Suprapubic skin (tissue), 4 donors: ENCODE measurements at regions not wholly inside any gene's neighbourhood (a gene's known extent, or its start where the extent isn't known, plus 50 kb on each side); places are given as distances from the start of the nearest gene placed in this dataset.

Experiments used
- CTCF ChIP-seq, 2 donors: fragments of 200-600 bp in 1 of 2; fragments of 450-650 bp in 1 of 2; sonication (generic) in 1 of 2; IDR thresholded peaks; one replicate each; pipeline ENCODE4 v1.5.1; 2016 to 2019; ENCODE audit warnings: antibody characterized with exemption in 2 of 2, mild to moderate bottlenecking in 1 of 2, moderate library complexity in 1 of 2
- POLR2A ChIP-seq, 2 donors: fragments of 450-650 bp; IDR thresholded peaks; one replicate each; pipeline ENCODE4 v1.6.1; 2017; ENCODE audit warnings: antibody characterized with exemption in 2 of 2, mild to moderate bottlenecking in 2 of 2, moderate library complexity in 2 of 2
- POLR2AphosphoS5 ChIP-seq, 3 donors: sonication (generic); formaldehyde crosslinking; IDR thresholded peaks; one replicate each; pipeline ENCODE4 v1.6.1; 2017; ENCODE audit warnings: antibody characterized with exemption in 3 of 3

DNA sequence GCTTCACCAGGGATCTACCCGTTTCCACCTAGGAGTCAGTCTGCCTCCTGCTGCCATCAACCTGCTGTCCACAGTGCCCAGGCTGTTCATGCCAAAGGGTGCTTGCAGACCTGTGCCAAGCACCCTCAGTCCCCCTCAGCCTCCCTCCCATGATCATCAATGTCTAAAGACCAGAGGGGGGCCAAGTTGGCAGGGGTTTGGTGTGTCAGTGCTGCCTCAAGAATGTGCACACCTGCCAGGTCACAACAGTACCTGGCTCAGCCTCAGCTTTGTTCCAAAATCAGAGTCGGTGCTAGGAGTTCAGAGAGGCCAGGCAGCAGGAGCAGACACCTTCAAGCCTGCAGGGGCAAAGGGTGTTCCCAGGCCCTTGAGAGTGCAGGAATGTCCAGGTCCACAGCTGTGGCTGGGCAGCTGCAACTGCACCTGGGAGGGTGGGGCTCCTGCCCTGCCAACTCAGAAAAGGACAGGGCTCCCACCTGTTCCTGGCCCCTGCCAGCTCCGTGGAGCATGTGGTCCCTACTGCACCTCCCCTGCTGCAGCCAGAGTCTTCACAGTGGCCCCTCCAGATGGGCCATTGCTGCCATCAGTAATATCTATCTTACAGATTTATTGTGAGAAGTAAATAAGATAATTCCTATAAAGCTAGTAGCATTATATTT lies 219.5 kb downstream of the POLR1F start:
- TF ChIP-seq POLR2AphosphoS5 (IDR thresholded peaks at IDR 0.05), result no peak
- no peak for TF ChIP-seq POLR2A (IDR thresholded peaks at IDR 0.05)
- TF ChIP-seq CTCF (IDR thresholded peaks at IDR 0.05), result no peak
